ENCODE measurements at regions not wholly inside any gene's neighbourhood (a gene's known extent, or its start where the extent isn't known, plus 50 kb on each side); places are given as distances from the start of the nearest gene placed in this dataset.

DNA sequence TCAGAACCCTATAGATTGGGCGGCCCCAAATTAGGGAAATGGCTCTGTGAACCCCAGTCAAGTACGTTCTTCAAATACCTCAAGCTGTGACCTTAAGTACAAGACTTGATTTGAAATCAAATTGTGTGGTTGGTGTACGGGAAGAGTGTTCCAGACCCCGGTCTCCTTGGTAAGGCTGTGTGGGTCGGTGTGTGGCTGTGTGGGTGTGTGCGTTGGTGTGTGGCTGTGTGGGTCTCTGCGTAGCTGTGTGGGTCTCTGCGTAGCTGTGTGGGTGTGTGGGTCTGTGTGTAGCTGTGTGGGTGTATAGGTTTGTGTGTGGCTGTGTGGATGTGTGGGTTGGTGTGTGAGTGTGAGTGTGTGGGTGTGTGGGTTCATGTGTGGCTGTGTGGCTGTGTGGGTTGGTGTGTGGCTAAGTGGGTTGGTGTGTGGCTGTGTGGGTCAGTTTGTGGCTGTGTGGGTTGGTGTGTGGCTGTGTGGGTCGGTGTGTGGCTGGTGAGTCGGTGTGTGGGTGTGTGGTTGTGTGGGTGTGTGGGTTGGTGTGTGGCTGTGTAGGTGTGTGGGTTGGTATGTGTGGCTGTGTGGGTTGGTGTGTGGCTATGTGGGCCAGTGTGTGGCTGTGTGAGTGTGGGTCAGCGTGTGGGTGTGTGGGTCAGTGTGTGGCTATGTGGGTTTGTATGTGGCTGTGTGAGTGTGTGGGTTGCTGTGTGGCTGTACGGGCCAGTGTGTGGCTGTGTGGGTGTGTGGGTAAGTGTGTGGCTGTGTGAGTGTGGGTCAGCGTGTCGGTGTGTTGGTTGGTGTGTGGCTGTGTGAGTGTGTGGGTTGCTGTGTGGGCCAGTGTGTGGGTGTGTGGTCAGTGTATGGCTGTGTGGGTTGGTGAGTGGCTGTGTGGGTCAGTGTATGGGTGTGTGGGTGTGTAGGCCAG, 238.7 kb upstream of the ZFHX3 start:
- no peak for DNase-seq

DNA sequence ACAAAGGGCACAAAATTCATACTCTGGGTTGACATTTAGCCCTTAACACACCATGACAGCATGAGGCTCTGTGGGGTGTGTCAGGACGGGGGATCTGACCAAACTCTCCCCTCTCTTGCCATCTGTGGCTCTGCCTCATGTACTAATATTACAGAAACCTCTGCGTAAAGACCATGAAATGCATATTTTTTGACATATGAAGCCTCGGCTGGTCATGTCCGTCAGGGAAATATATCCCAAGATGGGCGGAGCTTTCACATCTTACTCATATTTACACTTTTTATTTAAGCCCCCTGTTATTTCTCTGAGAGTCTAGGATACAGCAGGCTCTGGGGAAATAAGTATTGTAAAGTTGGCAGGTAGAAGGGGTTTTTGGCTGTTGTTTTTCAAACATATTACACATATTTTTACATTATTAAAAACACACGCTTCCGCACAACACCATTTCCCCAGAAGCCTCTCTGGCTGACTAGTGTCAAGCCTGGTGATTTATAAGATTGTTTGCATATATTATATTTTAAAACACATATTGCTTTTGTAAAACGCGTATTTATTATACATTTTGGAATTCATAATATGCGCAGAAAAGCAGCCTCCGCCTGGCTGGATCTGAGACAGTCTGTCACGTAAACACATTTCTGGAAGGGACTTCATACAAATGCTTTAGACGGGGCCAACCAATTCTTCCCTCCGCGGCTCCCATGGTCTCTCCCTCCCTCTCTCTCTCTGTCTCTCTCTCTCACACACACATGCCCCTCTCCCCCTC, 237.7 kb upstream of the ZFHX3 start:
- no peak for DNase-seq

DNA sequence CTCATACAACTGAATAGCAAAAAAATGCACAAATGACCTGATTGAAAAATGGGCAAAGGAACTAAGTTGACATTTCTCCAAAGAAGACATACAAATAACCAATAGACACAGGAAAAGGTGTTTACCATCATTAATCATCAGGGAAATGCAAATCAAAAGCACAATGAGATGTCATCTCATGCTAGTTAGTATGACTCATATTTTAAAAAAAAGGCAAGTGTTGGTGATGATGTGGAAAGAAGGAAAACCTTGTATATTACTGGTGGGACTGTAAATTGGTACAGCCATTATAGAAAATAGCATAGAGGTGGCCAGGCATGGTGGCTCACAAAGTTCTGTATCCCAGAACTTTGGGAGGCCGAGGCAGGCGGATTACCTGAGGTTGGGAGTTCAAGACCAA, 232.5 kb upstream of the ZFHX3 start:
- DNase-seq, result no peak

DNA sequence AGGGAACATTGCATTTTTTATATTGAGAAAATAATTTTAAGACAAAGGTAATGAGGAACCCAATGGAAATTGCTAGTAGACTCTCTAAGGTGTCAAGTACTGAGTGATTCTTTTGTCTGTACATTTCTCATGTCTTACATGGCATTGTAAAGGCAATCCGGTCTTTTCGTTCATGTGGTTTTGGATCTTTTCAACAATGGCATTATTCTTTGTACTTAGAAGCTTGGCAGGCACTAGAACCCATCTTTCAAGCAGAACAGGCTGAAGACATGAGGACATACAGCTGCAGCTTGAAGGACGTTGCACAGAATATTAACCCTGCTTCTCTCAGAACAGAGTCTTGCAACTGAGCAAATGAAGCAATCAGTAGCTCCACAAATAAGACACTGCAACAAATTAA, 231.5 kb upstream of the ZFHX3 start:
- DNase-seq, result no peak

DNA sequence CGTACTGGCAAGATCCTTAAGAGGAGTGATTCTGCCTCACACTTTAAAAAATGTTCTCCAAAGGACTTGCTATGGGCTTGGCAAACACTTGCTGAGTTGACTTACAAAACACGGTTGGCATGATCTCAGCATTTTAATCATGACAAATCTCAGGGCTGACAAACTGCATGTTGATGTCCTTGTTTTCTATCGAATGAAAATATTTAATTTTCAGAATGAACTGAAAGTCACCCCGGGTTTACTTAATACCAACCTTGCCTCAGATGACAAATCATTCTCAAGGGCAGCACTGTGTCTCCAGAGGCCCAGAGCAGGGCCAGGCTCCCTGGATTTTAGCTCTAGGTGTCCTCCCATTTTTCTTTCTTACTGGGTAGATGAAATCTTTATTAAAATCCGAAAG, 229.1 kb upstream of the ZFHX3 start:
- no peak for DNase-seq

DNA sequence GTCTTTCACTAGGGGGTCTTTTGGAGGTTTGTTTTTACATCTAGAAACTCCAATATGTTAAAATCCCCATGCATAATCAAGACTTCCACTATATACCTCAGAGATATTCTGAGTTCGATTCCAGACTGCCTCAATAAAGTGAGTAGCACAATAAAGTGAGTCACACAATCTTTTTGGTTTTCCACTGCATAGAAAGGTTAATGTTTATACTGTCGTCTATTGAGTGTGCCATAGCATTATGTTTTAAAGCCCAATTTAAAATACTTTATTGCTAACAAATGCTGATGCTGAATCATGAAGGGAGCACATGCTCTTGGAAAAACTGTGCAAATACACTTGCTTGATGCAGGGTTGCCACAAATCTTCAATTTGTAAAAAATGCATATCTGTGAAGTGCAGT, 227.5 kb upstream of the ZFHX3 start:
- no peak for DNase-seq

DNA sequence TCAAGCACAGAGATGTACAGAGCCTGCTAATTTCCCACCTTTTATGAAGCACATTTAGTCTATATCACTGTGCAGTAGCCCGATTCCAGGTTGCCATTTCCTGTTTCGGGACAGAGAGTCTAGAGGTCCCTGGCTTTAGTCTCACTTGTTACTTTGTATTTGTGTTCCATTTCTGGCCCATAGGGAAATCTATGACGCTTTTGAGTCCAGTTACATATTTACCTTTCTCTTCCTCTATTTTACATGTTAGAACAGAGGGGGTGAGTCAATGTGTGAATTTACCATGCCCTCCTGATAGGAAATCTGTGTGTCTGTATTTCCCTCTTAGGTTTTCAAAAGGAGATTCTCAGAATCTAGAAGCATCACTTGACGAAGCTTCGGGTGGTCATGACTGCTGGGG, 227.1 kb upstream of the ZFHX3 start:
- no peak for DNase-seq

DNA sequence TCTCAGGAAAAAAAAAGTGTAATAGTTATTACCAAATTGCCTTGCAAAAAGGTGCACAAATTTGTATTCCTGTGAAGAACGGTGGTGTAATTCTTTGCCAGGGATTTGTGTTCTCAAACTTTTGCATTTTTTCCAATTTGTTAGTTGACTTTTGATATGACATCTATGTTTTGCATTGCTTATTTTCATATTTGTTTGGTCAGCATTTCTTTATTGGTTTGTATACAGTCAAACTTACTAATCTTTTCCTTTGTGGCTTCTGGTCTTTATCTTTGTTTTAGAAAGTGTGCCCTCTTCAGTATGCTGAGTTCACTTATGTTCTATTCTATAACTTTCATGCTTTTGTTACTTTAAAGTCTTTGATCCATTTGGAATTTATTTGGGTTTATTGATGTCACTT, 226.2 kb upstream of the ZFHX3 start:
- no peak for DNase-seq

DNA sequence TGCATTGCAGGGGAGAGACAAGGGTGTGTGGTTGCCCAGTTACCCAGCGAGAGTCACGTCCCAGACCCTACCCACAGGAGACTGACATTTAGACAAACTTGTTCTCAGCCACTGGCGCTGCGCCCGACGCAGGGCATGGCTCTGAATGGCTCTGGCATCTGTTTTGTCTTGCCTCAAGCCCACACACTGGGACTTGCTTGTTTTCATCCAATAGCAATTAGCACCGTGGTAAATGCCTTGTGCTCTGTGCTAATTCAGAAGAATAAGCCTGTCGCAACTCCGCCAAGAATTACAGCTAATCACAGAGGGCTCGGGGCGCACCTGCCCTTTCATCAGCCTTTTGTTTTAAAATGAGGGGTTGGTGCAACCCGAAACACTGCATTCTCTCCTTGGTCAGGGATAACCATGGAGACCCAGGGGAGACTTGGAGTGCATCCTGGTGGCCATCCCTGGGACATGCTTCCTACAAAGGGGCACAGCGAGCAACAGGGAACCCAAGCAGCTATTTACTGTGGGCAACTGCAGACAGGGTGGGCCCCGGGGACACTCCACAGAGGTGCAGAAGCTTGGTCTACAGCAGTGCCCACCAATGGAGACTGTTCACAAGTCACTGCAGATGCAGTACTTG, 220.6 kb upstream of the ZFHX3 start:
- peak; percentile 18 for DNase-seq

DNA sequence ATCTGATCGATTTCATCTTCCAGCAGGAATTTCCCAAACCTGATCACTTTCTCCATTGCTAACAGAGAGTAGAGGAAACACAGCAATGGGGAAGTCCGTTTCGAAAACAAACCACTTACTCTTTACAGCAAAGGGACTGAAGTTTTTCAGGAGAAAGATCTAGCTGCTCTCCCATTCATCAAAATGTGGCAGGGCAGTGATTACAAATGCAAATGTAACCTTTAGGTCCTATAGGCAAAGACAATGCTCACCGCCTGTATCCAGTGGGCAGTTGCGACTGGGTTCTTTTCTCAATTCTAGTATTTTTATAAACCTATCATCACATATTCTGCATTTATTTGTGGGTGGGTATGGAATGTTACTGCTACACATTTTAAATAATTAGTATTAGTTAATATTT, 218.0 kb upstream of the ZFHX3 start:
- no peak for DNase-seq

DNA sequence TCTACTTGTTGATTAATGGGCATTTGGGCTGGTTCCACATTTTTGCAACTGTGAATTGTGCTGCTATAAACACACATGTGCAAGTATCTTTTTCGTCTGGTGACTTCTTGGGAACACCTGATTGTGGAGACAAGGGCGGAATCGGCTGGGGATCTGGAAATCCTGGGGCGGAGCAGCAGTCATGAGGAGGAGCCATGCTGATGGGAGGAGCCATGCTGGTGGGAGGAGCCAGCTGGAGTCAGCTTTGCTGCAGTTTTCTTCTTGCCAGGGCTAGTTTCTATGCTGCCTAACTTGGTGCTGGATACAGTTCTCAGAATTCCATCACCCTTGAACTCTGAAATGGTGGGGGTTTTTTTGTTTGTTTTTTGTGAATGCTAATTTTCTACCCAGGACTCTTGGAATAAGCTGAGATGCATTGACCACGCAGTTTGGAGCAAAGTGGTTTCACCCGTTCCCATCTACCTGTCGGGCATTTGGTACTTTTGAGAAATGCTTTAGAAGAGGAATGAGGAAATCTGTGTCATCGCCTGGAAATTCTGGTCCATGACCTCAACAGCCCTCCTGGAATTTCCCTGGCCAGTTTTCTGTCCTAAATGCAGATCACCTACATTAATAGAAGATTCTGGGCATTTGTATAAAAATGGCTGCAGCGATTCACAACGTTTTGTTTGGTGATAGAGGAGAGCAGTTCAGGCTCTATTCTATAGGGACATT, 217.4 kb upstream of the ZFHX3 start:
- no peak for DNase-seq

DNA sequence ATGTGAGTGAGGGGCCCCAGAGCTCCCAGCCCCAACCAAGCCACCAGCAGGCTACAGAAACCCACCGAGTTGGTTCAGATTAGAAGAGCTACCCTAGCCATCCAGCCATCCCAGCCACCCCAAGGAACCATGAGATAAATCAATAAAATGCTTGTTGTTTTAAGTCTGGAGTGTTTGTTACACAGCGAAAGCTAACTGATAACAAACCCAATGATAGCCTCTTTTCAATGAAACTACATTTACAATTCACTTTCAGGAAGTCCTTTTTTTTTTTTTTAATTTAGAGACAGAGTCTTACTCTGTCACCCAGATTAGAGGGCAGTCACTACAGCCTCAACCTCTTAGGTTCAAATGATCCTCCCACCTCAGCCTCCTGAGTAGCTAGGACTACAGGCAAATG, 215.0 kb upstream of the ZFHX3 start:
- DNase-seq, result no peak

DNA sequence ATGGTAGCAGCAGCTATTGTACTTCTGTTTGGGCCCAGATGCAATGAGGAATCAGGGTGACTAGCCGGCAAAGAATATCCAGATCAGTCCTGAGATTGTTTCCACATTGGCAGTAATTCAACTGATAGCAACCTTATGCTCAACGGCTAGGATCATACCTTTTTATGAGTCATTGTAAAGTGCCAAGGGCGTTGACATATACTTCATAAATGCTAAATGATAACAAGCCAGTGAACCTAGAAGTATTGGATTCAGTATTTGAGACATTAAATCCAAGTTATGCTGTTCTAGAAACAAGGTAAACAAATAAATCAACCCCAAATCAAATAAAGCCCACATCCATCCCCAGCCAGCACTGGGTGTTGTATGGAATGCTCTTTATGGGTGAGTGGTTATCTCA, 207.1 kb upstream of the ZFHX3 start:
- no peak for DNase-seq

DNA sequence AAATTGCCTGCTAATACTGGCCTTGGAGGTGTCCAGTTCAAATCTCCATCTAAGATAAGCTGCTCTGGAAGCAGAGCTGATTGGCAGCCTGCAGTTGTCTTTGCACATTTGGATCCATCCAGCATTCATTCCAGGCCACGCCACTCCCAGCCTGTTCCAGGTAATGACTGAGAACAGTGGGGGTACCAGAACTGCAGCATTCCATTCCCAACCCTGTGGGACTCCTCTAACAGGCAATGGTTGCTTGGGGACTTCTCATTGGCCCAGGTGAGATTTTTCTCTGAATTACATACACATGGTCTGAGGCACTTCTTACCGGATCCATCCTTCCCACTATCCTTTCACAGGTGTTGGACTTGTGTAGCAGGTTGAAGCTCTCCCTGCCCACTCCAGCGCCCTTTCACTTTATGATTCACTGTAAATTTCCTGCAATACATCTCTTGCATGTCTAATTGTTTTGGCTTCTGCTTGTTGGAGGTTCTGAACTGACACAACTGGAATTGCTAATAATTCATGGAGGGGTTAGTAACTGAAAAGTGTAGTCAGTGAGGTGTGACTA, 206.1 kb upstream of the ZFHX3 start:
- DNase-seq, result no peak

DNA sequence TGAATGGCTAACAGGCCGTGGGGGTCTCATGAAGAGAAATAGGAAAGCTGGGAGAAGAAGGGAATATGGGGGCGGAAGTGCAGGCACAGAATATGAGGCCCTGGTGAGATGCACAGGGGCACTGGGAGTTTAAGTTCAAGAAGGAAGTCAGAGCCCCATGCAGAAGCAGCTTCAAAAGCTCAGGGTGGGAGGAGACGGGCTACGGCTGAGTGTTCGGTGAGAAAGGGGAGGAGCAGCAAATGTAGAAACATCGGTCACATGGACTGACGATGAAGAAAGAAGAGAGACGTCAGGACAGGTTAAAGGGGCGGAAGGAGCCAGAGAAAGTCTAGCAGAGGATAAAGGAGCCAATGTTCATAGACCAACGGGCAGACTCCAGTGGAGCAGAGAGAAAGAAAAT, 204.5 kb upstream of the ZFHX3 start:
- no peak for DNase-seq

DNA sequence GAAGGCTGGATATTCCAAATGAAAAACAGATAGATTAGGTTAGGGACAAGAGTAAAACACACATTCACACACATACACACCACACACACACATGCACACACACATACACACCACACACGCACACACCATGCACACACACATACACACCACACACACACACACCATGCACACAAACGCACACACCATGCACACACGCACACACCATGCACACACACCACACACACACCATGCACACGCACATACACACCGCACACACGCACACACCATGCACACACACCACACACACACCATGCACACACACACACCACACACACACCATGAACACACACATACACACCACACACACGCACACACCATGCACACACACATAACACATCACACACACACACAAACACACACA, 203.7 kb upstream of the ZFHX3 start:
- no peak for DNase-seq

DNA sequence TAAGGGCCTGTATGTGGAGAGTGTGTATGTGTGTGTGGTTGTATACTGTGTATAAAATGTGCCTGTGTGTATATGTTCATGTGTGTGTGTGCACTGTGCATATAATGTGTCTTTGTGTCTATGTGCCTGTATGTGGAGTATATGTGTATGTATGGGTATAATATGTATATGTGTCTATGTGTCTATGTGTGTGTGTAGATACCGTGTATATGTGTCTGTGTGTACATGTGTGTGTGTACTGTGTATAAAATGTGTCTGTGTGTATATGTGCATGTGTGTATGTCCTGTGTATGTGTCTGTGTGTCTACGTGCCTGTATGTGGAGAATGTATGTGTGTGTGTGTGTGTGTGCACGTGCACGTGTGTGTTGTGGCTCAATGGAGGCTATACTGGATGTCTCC, 200.4 kb upstream of the ZFHX3 start:
- DNase-seq, result no peak

DNA sequence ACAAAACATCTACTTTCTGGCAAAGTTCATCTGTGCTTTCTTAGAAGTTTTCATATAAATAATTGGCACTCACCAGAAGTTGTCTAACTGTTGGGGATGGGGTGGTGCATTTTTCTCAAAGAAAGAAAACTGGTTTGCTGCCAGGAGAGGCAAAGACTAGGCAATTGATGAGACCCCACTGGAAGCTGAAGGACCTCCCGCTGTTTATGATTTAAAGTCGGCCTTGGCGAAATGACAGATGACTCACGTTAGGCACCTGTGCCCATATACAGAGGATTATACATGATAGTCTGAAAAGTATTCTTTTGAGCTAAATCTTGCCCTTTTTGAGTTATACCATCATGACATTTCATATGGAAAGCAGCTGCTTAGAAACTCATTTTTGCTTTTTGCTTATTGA, 193.0 kb upstream of the ZFHX3 start:
- DNase-seq, result no peak

DNA sequence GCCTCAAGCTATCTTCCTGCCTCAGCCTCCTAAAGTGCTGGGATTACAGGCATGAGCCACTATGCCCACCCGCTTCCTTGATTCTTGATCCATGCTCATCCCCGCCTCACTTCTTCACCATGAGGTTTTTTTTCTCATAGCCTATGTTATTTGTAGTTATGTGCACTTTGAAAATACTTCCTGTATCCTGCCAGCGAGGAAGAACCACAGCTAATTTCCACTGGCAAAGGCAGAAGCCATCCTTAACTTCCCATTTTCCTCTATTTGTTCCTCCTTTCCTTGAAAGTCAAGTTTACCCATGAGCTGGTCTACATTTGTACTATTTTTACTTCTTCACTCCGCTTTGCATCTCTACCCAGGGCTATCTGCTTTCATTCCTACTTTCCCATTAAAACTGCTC, 189.7 kb upstream of the ZFHX3 start:
- no peak for DNase-seq

DNA sequence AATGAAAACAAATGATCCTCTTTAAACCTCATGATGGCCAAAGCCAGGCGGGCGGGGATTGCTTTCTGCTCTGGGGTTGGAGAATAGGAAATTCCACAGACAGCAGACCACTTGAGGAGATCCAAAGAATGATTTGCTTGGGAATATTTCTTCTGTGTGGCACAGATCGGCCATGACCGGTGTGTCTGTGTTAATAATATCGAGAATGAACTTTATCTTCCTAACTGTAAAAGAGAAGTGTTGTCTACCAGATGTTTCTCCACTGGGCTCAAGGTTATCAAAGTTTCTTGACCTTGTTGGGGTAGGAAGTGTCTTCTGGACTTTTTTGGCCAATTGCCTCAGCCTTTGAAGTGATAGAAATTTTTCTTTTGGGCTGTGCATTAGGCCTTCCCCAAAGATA, 186.6 kb upstream of the ZFHX3 start:
- DNase-seq, result no peak

DNA sequence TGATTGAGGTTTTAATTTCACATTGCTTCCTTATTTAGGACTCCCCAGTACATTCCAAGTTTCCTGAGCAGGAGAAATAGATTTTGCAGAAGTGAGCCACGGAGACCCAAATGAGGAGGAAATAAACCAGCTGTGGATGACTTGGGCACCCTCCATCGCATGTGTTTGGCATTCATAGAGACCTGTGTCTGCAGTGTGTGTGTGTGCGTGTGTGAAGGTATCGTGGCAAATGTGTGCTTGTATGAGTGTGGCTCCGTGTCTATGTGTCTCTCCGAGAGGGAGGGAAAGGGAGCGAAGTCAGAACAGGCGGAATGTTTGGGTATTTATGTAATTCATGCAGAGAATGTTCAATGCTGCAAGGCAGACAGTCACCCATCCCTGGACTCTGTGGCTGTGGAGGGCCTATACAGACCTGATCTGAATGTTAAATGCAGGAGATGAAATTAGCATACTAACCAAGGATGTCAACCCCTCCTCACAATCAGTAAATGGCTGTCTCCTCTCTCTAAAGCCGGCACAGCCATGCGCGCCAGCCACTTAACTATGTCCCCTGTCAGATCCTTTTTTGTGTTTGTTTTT, 186.0 kb upstream of the ZFHX3 start:
- DNase-seq, result no peak

DNA sequence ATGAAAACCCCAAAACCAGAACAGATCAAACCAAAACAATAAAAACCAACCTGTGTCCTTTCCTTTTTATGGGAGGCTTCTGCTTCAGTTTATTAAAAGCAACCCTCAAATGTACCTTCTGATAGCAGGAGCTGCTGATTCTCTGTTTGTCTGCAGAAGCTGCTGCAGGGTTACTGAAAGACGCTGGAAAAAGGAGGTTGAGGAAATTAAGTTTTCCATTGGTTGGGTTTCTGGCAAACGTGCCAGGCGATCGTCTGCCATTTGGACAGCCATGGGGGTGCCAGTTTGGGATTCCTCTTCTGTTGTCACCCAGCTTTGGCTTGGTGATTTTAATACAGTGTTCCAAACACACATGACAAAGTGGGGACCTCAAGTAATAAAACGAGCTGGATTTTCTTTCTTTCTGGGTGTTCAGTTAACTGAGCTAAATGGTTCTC, 185.4 kb upstream of the ZFHX3 start:
- no peak for DNase-seq
